ENCODE measurements at regions not wholly inside any gene's neighbourhood (a gene's known extent, or its start where the extent isn't known, plus 50 kb on each side); places are given as distances from the start of the nearest gene placed in this dataset.

- ATAC-seq = no peak
- Histone ChIP-seq H3K27me3 (ENCODE audit: control insufficient read depth in 1 of 2, insufficient read depth in 2 of 2, low read length in 2 of 2) (no peaks in the 10 kb centered on the region), H3K36me3 (replicated peaks in 1 of 2; ENCODE audit: control insufficient read depth in 1 of 2, insufficient read depth in 2 of 2, low read length in 2 of 2) (no peaks in the 10 kb centered on the region), H3K9me3 (ENCODE audit: low read length) (no peaks in the 10 kb centered on the region; the same call in 1 of the 2 replicates), H3K27ac (ENCODE audit: extremely low read length, insufficient read depth, low read length) (no peak overlapping the region), H3K4me1 (ENCODE audit: insufficient read depth, low read length) (no peaks in the 10 kb centered on the region), H3K9ac (ENCODE audit: insufficient read depth, low read depth, low read length) (no peak overlapping the region), H3K4me3 (replicated peaks in 1 of 3; ENCODE audit: insufficient read depth in 1 of 3, low read depth in 2 of 3, low read length in 3 of 3) (no peak overlapping the region), H4K20me1 (ENCODE audit: insufficient read depth, low read length) (no peaks in the 10 kb centered on the region), H2AFZ (ENCODE audit: low read length) (no peak overlapping the region), H3K4me2 (ENCODE audit: low read depth, low read length) (no peak overlapping the region), H3K79me2 (ENCODE audit: insufficient read depth, low read length) (no peaks in the 10 kb centered on the region)
- no peak for DNase-seq (ENCODE audit: low spot score)
- TF ChIP-seq DNMT3B (CRISPR knock-in tag; conservative IDR thresholded peaks at IDR 0.05) (no peak), ZNF362 (CRISPR knock-in tag; IDR thresholded peaks at IDR 0.05; ENCODE audit: borderline replicate concordance) (no peak), GPBP1L1 (CRISPR knock-in tag; IDR thresholded peaks at IDR 0.05) (no peak), NFKB2 (CRISPR knock-in tag; IDR thresholded peaks at IDR 0.05; ENCODE audit: borderline replicate concordance) (no peak), ZNF235 (CRISPR knock-in tag; IDR thresholded peaks at IDR 0.05; ENCODE audit: borderline replicate concordance) (no peak), GABPB1 (CRISPR knock-in tag; IDR thresholded peaks at IDR 0.05) (no peak), DMAP1 (CRISPR knock-in tag; IDR thresholded peaks at IDR 0.05) (no peak), SNAI1 (CRISPR knock-in tag; IDR thresholded peaks at IDR 0.05; ENCODE audit: borderline replicate concordance) (no peak), ZNF781 (CRISPR knock-in tag; IDR thresholded peaks at IDR 0.05; ENCODE audit: borderline replicate concordance, not compliant biosample characterization) (no peak), ZNF782 (CRISPR knock-in tag; IDR thresholded peaks at IDR 0.05; ENCODE audit: borderline replicate concordance) (no peak), RBM39 (IDR thresholded peaks at IDR 0.05; ENCODE audit: low read depth, low read length, poor library complexity, severe bottlenecking) (no peak), ZSCAN9 (CRISPR knock-in tag; IDR thresholded peaks at IDR 0.05; ENCODE audit: borderline replicate concordance) (no peak), ZNF234 (CRISPR knock-in tag; conservative IDR thresholded peaks at IDR 0.05) (no peak)
- in situ Hi-C loops (cut with HindIII; ENCODE audit: extremely low pct_ligation_motif_present, low pct_unique_long_range_greater_than_20kb) (no loop called here), intact Hi-C loops (cut with micrococcal nuclease; ENCODE audit: unreplicated experiment) (no loop called here)
- no peak for FAIRE-seq
- 45% methylated on average over 3 of the region's 3 CpGs for WGBS (ENCODE audit: low lambda C conversion rate)
- no TSS peak for BruUV-seq (replicated peaks)
- POLR2A ChIA-PET = no interaction called here
- CTCF ChIA-PET (ENCODE audit: low intra/inter-chr PET ratio, low total read pairs) = no interaction called here
Measured at GRCh38 chr10:26952094-26952493, 91.3 kb upstream of the ABI1 start.
